Astrocyte of the hippocampus (primary cell): ENCODE measurements at regions not wholly inside any gene's neighbourhood (a gene's known extent, or its start where the extent isn't known, plus 50 kb on each side); places are given as distances from the start of the nearest gene placed in this dataset.
A peak's percentile ranks its signal among the peaks of the same experiment; 100 is the strongest.
"Not testable (repeated sequence)": the region's sequence is repeated elsewhere in the genome, so short reads cannot be mapped to it uniquely, and the experiment has no call there.

Experiments
- DNase-seq: peaks from one replicate; pipeline ENCODE4 v3.0.0; 2011; ENCODE audit warnings: low read depth, low spot score

DNA sequence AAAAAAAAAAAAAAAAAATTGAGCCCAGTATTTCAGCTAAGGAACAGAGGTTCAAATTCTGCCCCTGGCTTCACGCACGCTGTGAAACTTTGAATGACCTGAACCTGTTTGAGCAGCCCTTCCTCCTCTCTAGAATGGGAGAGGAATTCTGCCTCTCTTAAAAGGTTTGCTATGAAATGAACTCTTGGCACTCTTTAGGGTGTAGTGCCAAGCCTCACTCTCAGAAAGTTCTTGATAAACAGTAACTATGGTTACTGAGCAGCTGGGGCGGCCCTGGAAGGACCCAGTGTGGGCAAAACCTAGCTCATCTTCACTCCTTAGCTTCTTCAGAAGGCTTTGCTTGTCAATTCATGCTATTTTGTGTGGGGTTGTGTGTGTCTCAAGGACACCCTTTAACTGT lies 73.7 kb downstream of the GEMIN8 start:
- DNase-seq, result no peak

DNA sequence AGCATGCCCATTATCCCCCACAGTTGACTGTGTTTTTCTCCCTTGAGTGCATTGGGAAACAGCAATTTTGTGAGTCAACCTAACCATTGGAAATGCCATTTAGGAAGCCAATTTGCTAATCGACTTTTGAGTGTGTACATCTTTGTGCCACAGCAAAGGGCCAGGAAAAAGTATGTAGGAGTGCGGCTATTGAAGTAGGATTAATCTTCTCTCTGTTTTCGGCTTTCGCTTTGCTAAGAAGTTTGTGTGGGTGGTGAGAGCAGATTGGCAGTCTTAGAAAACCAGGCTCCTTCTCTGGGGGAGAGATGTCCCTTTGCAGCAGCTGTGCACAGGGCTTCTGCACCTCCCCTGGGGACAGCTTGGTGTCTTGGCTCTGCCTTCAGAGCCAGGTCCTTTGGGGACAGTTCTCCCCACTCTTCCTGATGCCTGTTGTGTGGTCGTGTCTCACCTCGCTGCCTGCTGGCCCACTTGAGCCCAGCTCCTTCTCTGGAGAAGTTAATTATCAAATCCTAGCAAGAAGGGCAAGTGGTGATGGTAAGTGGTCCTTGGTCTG lies 74.5 kb downstream of the GEMIN8 start:
- no peak for DNase-seq

DNA sequence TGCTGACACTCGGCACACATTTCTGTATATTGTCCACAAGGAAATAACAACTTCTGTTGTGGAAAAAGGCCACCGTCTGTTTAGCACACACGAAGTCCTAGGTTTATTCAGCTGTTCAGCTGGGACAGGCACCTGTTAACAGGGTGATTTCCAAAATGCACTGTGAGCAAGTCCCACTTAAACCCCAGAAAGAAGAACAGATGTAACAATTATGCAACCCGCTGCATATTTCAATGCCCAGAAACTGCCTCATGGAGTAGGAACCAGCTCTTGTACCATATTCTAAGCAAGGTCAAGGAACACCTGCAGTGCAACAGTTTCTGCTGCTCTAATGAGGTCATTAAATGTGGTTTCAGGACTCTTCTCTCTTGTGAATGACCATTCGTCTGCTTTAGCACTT lies 77.1 kb downstream of the GEMIN8 start:
- no peak for DNase-seq

DNA sequence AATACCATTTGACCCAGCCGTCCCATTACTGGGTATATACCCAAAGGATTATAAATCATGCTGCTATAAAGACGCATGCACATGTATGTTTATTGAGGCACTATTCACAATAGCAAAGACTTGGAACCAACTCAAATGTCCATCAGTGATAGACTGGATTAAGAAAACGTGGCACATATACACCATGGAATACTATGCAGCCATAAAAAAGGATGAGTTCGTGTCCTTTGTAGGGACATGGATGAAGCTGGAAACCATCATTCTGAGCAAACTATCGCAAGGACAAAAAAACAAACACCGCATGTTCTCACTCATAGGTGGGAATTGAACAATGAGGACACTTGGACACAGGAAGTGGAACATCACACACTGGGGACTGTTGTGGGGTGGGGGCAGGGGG lies 83.5 kb downstream of the GEMIN8 start:
- DNase-seq, result not testable (repeated sequence)

DNA sequence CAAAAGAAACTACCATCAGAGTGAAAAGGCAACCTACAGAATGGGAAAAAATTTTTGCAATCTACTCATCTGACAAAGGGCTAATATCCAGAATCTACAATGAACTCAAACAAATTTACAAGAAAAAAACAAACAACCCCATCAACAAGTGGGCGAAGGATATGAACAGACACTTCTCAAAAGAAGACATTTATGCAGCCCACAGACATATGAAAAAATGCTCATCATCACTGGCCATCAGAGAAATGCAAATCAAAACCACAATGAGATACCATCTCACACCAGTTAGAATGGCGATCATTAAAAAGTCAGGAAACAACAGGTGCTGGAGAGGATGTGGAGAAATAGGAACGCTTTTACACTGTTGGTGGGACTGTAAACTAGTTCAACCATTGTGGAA lies 83.9 kb downstream of the GEMIN8 start:
- DNase-seq, result not testable (repeated sequence)

DNA sequence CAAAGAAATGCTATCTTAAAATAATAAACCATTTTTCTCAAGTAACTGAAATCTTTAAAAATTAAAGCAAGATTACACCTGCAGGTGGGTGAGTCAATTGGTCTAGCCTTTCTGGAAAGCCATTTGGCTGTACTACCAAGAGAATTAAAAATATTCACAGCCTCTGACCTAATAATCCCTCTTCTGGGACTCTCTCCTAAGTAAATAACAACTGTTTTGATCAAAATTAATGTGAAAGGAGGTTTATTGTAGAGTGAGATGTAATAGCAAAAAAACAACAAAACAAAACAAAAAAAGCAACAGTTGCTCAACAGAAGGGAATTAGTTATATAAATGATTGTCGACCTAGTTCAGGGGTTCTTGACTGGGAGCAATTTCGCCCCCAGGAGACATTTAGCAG lies 89.0 kb downstream of the GEMIN8 start:
- DNase-seq, result peak; percentile 20

DNA sequence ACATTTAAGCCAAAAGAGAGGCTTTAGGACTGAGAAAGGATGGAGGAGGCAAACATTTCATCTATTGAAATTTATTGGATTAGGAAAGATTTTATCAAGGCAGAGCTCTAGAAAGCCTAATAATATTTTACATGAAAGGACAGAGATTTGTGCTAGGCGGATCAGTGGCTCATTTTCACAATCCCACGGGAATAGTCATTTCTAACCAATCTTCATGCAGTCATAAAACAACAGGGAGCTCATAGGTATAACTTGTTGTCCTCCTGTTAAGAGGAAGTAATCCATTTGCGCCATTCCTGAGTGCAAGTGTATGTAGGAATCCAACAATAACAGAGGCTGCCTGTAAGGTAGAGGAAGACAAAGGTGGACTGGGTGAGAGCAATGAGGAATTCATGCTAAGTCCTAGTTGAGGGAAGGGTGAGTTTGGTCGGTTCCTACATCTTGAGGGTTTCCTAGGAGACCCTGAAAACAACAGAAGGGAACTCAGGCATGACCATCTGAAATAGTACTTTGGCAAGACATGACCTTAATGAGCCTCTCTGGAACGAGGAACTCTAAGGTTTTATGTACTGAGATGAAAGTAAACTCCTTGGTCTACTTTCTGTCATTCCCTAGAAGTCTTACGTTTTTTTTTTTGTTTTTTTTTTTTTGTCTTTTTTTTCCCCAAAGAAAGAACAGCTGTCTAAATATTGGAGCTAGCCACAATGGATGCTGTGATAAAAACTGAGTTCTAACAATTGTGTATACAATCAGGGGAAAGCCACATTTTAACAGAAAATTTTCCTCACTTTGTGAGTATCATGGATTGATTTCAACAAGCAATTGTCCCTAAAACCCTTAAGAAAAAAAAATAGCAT lies 89.7 kb downstream of the GEMIN8 start:
- DNase-seq, result peak; percentile 10

DNA sequence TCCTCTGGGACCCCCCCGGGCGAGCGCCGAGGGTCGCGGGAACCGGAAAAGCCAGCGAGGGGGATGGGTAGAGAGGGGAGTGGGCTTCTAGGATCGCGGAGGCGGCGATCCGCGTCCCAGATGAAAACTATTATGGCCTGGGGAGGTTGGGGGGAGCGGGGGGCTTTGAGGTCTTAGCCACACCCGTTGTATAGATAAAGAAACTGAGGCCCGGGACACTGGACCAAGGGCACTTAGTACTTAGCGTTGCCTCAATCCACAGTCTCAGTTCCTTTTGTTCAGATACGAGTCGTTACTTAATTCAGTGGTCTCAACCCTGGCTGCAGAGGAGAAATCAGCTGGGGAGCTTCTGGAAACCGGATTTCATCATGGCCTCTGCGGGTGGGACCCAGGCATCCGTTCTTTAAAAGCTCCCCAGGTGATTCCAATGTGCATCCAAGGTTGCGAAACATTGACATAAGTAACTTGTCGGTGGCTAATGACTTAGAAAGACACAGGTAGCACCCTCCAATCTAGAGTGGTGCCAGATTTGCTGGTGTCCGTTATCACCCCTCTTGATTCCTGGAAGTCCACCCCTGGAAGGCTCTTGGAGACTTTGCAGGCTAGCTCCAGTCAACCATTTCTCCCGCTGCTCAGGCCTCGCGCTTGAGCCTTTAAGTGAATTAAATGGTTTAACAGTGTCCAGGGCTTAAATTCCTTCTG lies 90.7 kb downstream of the GEMIN8 start:
- no peak for DNase-seq

DNA sequence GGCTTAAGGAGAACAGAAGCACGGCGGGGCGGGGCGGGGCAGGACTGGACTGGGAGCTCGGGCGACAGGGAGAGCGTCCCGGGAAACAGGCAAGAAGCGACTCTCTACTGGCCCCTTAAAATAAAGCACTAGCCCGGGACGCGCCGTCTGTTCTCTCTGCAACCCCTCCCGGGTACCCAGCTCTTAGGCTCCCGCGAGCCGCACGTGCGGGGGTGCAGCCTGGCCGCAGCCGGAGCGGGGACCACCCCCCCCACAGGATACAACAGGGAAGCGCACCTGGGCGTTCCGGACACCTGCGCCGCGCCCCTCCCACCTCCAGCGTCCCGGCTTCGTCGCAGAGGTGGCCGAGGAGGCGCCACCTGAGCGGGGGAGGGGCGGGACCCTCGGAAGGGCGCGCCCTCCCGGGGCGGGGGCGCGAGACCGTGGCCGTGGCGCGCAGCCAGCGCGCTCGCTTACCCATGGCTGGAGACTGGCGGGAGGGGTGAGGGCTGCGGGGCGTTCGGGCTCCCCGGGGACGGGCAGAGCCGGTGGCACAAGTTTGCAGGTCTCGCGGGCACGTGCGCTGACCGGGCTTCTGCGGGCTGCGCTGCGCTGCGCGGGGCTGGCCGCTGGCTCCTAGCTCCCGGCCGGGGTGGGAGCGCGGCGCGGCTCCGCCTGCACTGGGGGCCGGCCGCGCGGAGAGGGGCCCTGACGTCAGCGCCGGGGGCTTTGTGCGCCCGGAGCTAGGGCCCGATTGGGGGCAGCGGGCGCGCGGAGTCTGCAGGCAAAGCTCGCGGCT lies 91.5 kb downstream of the GEMIN8 start:
- DNase-seq, result peak; percentile 54

DNA sequence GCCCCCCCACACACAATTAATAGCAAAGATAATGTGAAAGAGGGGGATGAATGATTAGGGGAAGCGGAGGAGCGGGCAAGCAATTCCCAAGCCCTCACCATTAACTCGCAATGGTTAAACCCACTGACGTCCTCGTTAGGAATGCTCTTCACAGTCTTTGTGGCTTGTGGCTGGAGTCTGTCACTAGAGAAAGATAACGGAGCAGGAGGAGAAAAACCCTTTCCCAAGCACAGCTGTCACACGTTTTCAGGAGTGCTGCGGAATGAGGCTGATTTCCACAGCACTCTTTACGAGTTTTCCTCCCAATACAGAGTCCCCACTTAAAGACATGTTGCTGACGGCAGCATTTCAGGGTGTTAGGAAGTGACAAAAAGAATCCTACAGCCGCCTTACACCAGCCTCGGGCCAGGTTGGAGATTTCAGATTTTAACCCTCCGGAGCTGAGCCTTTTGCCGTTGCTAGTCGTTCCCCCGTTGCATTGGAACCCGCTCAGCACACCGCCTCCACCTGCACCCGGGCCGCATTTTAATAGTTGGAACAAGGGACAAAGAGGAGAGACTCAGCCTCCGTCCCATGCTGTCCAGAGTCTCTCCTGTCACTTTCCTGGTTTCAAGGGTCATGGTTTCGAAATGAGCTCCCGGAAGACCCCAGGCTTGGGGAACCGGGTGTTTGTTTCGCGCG lies 92.2 kb downstream of the GEMIN8 start:
- DNase-seq, result peak; percentile 74

DNA sequence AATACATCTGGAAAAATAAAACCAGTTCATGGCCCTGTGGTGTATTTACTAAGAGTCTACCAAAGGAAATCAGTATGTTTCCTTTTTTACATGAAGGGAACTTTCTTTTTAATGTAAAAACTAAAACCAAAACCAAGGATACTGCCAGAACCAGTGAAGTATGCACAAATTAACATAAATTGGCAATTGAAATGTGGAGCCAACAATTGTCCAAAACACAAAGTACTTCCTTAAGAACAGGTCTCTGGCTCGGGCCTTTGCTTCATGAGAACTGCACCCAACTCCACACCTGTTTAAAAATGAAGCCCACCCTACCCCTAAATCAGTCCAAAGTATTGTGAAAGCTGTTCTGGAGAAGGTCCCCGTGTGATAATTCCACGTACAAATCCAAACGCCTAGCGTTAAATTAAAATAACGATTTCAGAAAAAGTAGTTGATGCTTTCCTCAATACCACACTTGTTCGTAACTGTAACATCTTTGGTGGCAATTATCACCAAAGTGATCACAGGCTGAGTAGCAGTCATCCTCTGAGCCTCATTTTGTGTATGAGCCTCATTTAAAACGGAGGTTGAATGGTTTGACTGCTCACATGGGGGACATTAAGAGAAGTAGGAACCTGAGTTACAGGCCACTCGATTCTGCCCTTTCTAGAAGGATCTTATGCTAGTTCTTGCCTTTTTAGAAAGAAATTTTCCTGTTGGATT lies 93.0 kb downstream of the GEMIN8 start:
- DNase-seq, result peak; percentile 31

DNA sequence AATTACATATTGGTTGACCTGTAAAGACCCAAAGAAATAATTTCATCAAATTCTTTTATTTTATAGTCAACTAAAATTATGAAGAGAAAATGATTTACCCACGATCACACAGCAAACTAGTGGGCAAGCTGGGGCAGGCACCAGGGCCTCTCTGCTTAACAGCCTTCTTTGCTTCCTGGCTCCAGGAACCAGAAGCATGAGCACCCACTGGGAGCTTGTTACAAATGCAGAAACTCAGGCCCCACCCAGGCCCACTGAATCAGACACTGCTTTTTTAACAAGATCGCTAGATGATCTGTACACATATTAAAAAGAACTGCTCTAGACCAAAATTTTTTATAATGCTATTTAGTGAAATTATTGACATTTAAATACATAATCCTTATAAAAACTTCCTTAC lies 95.0 kb downstream of the GEMIN8 start:
- no peak for DNase-seq

DNA sequence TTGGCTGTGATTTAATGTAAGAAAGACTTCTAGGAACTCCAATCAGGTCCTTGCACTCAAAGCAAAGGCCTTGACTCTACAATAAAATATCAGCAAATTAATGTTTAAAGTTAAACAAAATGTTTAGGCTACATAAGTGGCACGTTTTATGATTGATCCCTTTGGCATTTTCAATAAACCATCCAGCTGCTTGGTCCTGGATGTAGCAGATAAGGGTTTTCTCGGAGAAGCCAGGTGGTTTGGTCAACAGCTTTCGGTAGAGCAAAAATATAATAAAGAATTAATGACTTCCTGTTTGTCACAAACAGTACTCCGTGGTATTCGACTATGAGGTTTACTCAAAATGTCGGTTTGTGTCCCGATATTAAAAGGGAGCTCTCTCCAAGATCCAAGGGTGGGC lies 95.8 kb downstream of the GEMIN8 start:
- no peak for DNase-seq

DNA sequence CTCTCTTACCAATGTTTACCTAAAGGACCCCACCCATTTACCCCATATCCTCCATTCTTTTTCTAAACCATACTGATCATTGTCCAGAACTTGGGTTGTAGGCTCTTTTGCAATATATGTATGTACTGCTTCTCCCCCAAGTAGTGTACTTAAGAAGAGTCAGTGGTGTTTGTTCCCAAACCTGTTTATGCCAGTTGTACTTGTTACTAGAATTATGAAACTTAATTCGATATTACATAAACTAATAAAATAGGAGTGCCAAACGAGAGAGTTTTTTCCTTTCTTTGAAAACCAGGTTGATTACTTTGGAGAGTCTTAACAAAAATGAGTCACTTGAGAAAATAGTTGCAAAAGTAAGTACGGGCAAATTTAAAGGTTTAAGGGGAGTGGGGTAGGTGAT lies 96.3 kb downstream of the GEMIN8 start:
- no peak for DNase-seq

DNA sequence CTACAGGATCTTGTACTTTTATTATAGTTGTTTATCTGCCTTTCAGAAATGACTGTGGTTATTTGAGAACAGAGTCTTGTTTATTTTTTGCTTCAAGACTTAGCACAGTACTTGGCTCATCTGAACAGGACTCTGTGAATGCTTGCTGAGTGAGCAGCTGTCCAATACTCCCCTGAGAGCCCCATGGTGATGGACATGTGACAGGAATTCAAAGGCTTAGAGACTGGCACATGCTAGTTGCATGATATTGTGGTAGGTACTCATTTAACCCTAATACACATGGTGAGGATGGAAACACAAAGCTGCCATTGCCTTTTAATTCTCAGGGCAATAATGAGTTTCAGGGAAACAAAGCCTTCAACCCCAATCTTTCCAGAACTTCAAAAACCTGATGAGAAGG lies 97.3 kb downstream of the GEMIN8 start:
- no peak for DNase-seq

DNA sequence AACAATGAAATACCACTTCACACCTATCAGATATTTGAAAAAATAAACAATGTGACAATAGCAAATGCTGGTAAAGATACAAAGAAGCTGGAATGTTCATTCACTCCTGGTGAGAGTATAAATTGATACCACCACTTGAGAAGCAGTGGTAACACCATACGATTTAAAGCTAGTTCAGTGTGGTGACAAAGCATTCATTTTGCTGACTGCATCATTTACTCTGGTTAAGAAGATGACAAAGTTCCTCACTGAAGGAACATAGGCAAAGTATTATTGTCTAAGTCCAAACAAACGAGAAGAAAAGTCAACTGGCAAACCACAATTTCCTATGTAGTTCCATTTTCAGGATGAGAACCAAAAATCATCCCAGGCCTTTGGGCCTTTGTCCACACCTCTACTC lies 102.5 kb downstream of the GEMIN8 start:
- DNase-seq, result no peak

DNA sequence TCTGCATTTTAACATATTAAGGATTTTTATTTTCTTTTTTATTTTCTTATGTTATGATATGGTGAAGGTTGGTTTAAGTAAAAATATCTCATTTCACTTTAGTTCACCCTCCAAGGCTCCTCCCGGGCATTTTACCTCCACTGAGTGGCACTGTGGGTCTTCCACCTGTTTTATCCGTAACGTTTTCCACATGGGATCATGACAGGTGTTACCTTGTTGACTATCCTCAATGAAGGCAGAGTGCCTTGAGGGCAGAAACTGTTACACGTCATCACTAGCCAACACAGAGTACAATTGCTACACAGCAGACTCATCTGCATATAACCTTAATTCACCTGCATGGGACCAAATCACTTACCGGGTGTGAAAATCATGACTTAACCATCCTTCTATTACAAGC lies 105.8 kb downstream of the GEMIN8 start:
- no peak for DNase-seq

DNA sequence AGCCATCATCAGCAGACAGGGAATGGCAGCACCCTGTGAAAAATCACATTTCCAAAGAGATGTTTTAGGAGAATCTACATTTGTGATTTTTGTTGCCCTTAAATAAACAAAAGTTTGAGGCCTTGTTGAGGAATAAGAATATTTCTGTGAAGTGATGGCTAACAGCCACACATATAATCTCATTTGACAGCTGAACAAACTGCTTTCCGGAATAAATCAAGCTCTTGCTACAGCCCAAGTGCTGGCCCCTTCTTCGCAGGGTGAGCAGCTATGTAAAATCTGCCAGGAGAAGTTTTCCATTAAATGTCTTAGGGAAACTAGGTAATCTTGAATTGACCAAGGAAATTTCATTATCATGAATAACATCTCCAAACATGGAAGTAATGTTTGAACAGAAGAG lies 106.4 kb upstream of the GPM6B start:
- DNase-seq, result no peak

DNA sequence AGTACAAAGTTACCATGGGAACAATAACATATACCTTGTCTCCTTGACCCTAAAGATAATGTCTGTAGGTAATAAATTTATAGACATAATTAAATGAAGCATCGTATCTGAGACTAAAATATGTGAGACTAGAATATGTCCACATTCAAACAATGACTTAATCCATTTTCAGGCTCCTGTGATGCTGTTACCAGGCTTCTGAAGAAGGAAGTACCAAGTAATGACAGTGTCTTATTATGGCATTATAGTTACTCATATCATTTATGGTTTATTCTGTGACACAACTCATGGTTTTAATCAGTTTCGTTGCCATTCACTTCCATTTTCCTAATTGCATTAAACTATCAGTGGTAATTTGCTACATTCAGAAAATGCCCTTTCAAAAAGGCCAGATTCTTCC lies 100.6 kb upstream of the GPM6B start:
- DNase-seq, result no peak

DNA sequence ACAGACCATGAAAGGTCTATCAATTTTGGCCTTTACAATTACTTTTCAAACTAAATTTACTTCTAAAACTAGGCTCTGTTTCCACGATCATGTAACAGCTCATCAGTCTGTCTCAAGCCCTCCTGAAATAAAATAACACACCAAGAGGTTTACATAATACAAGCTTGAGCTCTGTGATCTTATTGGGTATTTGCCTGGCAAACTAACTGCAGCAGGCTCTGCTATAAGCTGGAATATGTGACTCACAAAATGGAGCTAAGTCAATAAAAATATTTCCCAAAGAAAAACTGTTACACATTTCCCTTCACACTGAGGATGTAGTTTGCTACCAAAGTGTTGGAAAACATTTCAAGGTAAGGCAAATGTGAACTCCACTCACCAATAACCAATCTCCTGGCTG lies 94.7 kb upstream of the GPM6B start:
- DNase-seq, result peak; percentile 55

DNA sequence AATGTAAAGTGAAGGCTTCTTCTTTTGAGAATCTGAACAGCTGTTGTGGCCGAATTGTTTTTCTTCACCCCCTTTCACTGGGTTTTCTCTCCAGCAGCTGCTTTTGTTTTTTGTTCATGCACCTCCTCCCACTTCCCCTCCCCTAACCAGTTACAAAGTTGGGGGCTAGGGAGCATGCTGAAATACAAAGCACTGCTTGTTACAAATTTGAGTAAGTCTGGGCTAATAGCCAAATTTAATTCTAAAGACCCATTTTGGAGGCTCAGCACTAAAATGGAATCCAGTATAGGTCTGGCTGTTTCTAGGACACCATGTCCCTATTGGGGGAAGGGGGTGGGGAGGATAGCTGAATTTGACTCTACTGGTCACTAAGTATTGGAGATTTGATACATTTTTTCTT lies 89.2 kb upstream of the GPM6B start:
- DNase-seq, result peak; percentile 18
